CD4-positive, CD25-positive, alpha-beta regulatory T cell (primary cell): ENCODE measurements at regions not wholly inside any gene's neighbourhood (a gene's known extent, or its start where the extent isn't known, plus 50 kb on each side); places are given as distances from the start of the nearest gene placed in this dataset.

Experiments used
- ATAC-seq, 2 donors: fragments of 150-1000 bp; cut with Tn5 transposase; one replicate each; pipeline ENCODE4 v1.10.0; 2021; ENCODE audit warnings: low read depth in 2 of 2, moderate number of reproducible peaks in 2 of 2, moderate library complexity in 1 of 2
- DNase-seq, 3 donors: peaks; one replicate each; pipeline versions ENCODE4 v3.0.0 to v3.0.0-alpha.2; 2012 to 2022; ENCODE audit warnings: mixed read lengths in 1 of 3
- H3K27ac ChIP-seq: one replicate; pipeline ENCODE4 v1.7.0; 2013; ENCODE audit warnings: mild to moderate bottlenecking, low read length; ENCODE audit not compliant: insufficient read depth, poor library complexity, severe bottlenecking
- H3K27me3 ChIP-seq: one replicate; pipeline ENCODE4 v1.7.0; 2013; ENCODE audit warnings: low read length; ENCODE audit not compliant: control insufficient read depth, insufficient read depth
- H3K36me3 ChIP-seq: one replicate; pipeline ENCODE4 v1.7.0; 2013; ENCODE audit warnings: mild to moderate bottlenecking, low read length, moderate library complexity; ENCODE audit not compliant: control insufficient read depth, insufficient read depth
- H3K4me1 ChIP-seq: 2 replicates; pipeline ENCODE4 v1.7.0; 2013; ENCODE audit warnings: mild to moderate bottlenecking, low read length; ENCODE audit not compliant: insufficient read depth, control insufficient read depth, poor library complexity, severe bottlenecking
- H3K4me3 ChIP-seq: one replicate; pipeline ENCODE4 v1.7.0; 2013; ENCODE audit warnings: low read depth, mild to moderate bottlenecking, low read length, moderate library complexity
- H3K9me3 ChIP-seq, 2 experiments: 1 replicate in 1 of 2; 2 replicates in 1 of 2; pipeline ENCODE4 v1.7.0; 2013; ENCODE audit warnings: low read length in 2 of 2, mild to moderate bottlenecking in 1 of 2, moderate library complexity in 1 of 2; ENCODE audit not compliant: control insufficient read depth in 2 of 2
- H3K27ac Mint-ChIP-seq, 3 donors: one replicate each; pipeline ENCODE4 v1.8.0; 2020 to 2022; ENCODE audit warnings: mild to moderate bottlenecking in 3 of 3, mixed read lengths in 3 of 3, moderate library complexity in 2 of 3
- H3K27me3 Mint-ChIP-seq: one replicate; pipeline ENCODE4 v1.8.0; 2022; ENCODE audit warnings: mild to moderate bottlenecking, mixed read lengths
- H3K36me3 Mint-ChIP-seq: one replicate; pipeline ENCODE4 v1.8.0; 2020; ENCODE audit warnings: mixed read lengths
- H3K4me1 Mint-ChIP-seq, 4 donors: one replicate each; pipeline ENCODE4 v1.8.0; 2020 to 2022; ENCODE audit warnings: mixed read lengths in 4 of 4, mild to moderate bottlenecking in 1 of 4
- H3K4me3 Mint-ChIP-seq, 4 donors: one replicate each; pipeline ENCODE4 v1.8.0; 2020 to 2022; ENCODE audit warnings: mild to moderate bottlenecking in 4 of 4, mixed read lengths in 4 of 4, moderate library complexity in 3 of 4
- H3K9me3 Mint-ChIP-seq, 7 donors: one replicate each; pipeline ENCODE4 v1.8.0; 2020 to 2022; ENCODE audit warnings: mixed read lengths in 7 of 7, mild to moderate bottlenecking in 3 of 7, moderate library complexity in 2 of 7

- no peak overlapping the region for H3K27ac ChIP-seq
- H3K9me3 ChIP-seq: no peaks in the 10 kb centered on the region
- no peaks in the 10 kb centered on the region for H3K27me3 Mint-ChIP-seq
- no peak for DNase-seq
- no peaks in the 10 kb centered on the region for H3K4me1 ChIP-seq
- peaks cover 0 to 5% (median 0%) of the 10 kb centered on the region in 7 donors for H3K9me3 Mint-ChIP-seq
- H3K4me1 Mint-ChIP-seq: no peaks in the 10 kb centered on the region
- no peak overlapping the region for H3K4me3 ChIP-seq
- H3K36me3 ChIP-seq: no peaks in the 10 kb centered on the region
- ATAC-seq: no peak
- H3K27ac Mint-ChIP-seq: no peak overlapping the region
- H3K4me3 Mint-ChIP-seq: no peak overlapping the region
- H3K27me3 ChIP-seq: no peaks in the 10 kb centered on the region
- no peaks in the 10 kb centered on the region for H3K36me3 Mint-ChIP-seq
Measured at GRCh38 chr4:36775544-36775943, 469.0 kb upstream of the NWD2 start.

DNA sequence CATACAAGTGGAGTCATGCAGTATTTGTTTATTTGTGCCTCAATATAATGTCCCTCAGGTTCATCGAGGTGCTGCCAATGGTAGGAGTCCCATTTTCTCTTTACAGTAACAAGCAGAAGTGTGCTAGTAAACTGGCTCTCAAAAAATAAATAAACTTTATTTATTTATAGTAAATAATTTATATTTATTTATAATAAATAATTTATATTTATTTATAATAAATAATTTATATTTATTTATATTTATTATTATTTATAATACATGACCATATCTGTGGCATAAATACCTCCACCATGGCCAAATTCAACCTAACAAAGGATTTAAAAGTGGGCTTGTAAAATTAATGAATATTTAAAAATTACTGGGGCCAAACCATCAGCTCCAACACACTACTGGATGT lies 464.9 kb upstream of the NWD2 start:
- H3K27ac ChIP-seq: no peak overlapping the region
- no peak overlapping the region for H3K4me3 Mint-ChIP-seq
- H3K27me3 ChIP-seq: no peaks in the 10 kb centered on the region
- ATAC-seq (no peak), DNase-seq (no peak)
- no peaks in the 10 kb centered on the region for H3K9me3 ChIP-seq
- no peaks in the 10 kb centered on the region for H3K36me3 ChIP-seq
- H3K27me3 Mint-ChIP-seq: no peaks in the 10 kb centered on the region
- no peak overlapping the region for H3K4me3 ChIP-seq
- H3K27ac Mint-ChIP-seq: no peak overlapping the region
- H3K4me1 ChIP-seq: no peaks in the 10 kb centered on the region
- H3K4me1 Mint-ChIP-seq: no peaks in the 10 kb centered on the region
- H3K36me3 Mint-ChIP-seq: no peaks in the 10 kb centered on the region
- peaks cover 0 to 5% (median 0%) of the 10 kb centered on the region in 7 donors for H3K9me3 Mint-ChIP-seq

DNA sequence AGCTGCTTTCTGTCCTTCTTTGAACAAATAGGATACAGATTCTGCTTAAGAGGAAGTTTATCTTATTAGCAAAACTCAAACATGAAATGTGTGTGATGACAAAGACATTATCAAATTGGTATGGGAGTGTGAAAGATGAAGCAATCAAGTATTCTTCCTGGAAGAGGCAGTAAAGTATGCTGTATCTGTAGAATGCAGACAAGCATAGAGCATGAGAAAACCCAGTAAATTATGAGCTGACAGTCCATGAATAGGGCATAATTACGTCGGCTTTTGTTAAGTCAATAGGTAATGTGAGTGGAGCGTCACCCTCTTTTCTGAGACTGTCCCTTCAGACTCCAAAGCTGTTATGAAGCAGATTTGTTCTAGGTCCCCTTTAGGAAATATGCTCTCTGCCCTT lies 458.6 kb upstream of the NWD2 start:
- Histone ChIP-seq H3K27me3 (no peaks in the 10 kb centered on the region), H3K9me3 (no peaks in the 10 kb centered on the region), H3K27ac (no peak overlapping the region), H3K4me3 (no peak overlapping the region), H3K36me3 (no peaks in the 10 kb centered on the region), H3K4me1 (no peaks in the 10 kb centered on the region)
- no peaks in the 10 kb centered on the region for H3K4me1 Mint-ChIP-seq
- H3K27ac Mint-ChIP-seq: no peak overlapping the region
- DNase-seq: no peak
- H3K4me3 Mint-ChIP-seq: no peak overlapping the region
- H3K27me3 Mint-ChIP-seq: peaks cover 4% of the 10 kb centered on the region
- no peak for ATAC-seq
- no peaks in the 10 kb centered on the region for H3K36me3 Mint-ChIP-seq
- H3K9me3 Mint-ChIP-seq: no peaks in the 10 kb centered on the region

DNA sequence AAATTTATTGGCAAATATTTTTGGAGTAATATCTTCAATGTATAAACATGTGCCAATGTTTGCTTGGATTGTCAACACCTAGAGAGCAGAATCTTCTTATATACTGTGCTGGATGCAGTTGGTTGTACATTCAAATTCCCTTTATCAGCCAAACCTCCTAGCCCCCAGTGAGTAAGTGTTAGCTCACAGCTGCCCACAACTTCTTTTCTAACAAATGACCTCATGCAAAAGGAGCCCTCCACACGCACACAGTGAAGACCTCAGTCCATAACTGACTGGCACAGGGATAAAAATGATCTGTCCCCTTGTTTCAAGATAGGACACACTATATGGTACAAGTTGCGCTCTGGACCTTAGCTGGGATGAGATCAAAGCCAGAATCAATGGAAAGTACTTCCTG lies 458.0 kb upstream of the NWD2 start:
- Mint-ChIP-seq H3K27ac (no peak overlapping the region), H3K27me3 (peaks cover 4% of the 10 kb centered on the region), H3K4me3 (no peak overlapping the region), H3K36me3 (no peaks in the 10 kb centered on the region), H3K4me1 (no peaks in the 10 kb centered on the region), H3K9me3 (peaks cover 0 to under 1% (median 0%) of the 10 kb centered on the region in 7 donors)
- Histone ChIP-seq H3K4me1 (no peaks in the 10 kb centered on the region), H3K4me3 (no peak overlapping the region), H3K27me3 (no peaks in the 10 kb centered on the region), H3K27ac (no peak overlapping the region), H3K36me3 (no peaks in the 10 kb centered on the region), H3K9me3 (no peaks in the 10 kb centered on the region)
- DNase-seq (no peak), ATAC-seq (no peak)

GRCh38 chr4:36794716-36795115 lies 449.8 kb upstream of the NWD2 start:
- ATAC-seq (no peak), DNase-seq (no peak)
- Mint-ChIP-seq H3K36me3 (no peaks in the 10 kb centered on the region), H3K4me1 (no peaks in the 10 kb centered on the region), H3K9me3 (peaks cover 0 to 7% (median 1%) of the 10 kb centered on the region in 7 donors), H3K27ac (no peak overlapping the region), H3K4me3 (no peak overlapping the region), H3K27me3 (no peaks in the 10 kb centered on the region)
- Histone ChIP-seq H3K4me1 (no peaks in the 10 kb centered on the region), H3K4me3 (no peak overlapping the region), H3K27me3 (no peaks in the 10 kb centered on the region), H3K9me3 (no peaks in the 10 kb centered on the region), H3K27ac (no peak overlapping the region), H3K36me3 (no peaks in the 10 kb centered on the region)

GRCh38 chr4:36812149-36812548 lies 432.4 kb upstream of the NWD2 start:
- no peaks in the 10 kb centered on the region for H3K36me3 ChIP-seq
- H3K4me1 Mint-ChIP-seq: no peaks in the 10 kb centered on the region
- no peaks in the 10 kb centered on the region for H3K36me3 Mint-ChIP-seq
- H3K27ac ChIP-seq: no peak overlapping the region
- H3K4me3 Mint-ChIP-seq: no peak overlapping the region
- H3K4me3 ChIP-seq: no peak overlapping the region
- ATAC-seq: no peak
- no peak for DNase-seq
- peaks cover 0 to 5% (median 0%) of the 10 kb centered on the region in 7 donors for H3K9me3 Mint-ChIP-seq
- no peaks in the 10 kb centered on the region for H3K9me3 ChIP-seq
- no peaks in the 10 kb centered on the region for H3K4me1 ChIP-seq
- H3K27ac Mint-ChIP-seq: no peak overlapping the region
- no peaks in the 10 kb centered on the region for H3K27me3 Mint-ChIP-seq
- no peaks in the 10 kb centered on the region for H3K27me3 ChIP-seq

DNA sequence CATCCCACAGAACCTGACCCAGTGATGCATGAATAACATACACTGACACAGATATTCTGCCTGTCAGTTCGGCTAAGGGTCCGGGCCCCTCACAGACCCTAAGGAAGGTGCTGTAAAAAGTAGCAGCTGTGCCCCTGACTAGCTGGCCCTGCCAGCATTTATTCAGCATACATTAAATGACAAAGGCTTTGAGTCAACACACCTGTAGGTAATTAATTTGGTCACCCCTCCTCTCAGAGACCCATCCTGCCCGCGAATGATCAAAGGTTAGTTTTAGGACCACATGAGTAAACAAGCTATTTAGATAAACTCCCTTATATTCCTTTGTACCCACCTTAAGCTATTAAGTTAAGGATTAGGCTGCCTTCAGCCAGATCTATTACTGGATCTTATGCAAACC lies 429.0 kb upstream of the NWD2 start:
- no peak overlapping the region for H3K4me3 Mint-ChIP-seq
- no peaks in the 10 kb centered on the region for H3K27me3 ChIP-seq
- H3K27ac Mint-ChIP-seq: no peak overlapping the region
- peaks cover 0 to 6% (median 3%) of the 10 kb centered on the region in 7 donors for H3K9me3 Mint-ChIP-seq
- H3K4me1 ChIP-seq: no peaks in the 10 kb centered on the region
- DNase-seq (no peak), ATAC-seq (no peak)
- no peaks in the 10 kb centered on the region for H3K36me3 Mint-ChIP-seq
- no peaks in the 10 kb centered on the region for H3K36me3 ChIP-seq
- H3K4me1 Mint-ChIP-seq: no peaks in the 10 kb centered on the region
- no peak overlapping the region for H3K4me3 ChIP-seq
- no peak overlapping the region for H3K27ac ChIP-seq
- no peaks in the 10 kb centered on the region for H3K27me3 Mint-ChIP-seq
- H3K9me3 ChIP-seq: no peaks in the 10 kb centered on the region

DNA sequence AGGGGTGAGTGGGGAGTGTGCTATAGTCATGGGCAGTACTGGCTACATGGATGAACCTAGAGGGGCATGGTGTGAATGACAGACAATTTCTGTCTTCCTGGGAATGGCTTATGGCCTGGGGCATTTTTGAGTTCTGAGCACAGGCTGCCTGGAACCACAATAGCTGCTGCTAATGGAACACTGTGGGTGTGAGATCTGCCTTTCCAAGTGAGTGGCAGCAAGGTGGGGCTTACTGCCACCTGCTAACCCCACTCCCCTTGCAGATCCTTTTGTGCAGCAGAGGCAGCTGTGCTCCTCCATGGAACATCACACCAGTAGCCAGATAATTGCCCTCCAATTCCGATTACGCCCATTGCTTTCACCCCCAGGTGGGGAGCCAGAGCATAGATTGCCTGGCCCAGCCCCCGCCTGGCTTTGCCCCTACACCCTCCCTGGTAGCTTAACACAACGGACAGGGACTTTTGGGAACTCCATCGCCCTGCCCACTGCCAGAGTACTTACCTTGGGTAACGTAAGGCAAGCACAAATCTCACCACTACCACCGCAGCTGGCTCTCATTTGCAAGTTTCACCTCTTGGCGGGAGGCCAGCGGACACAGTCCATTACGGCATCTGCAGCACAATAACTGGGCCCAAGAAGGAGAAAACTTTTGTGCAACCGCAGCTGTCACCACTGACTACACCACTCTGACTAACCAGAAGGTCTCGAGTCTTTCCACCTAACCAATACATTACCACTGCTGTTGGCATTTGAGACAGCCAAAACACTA lies 421.2 kb upstream of the NWD2 start:
- H3K36me3 Mint-ChIP-seq: no peaks in the 10 kb centered on the region
- H3K4me3 ChIP-seq: no peak overlapping the region
- H3K27me3 ChIP-seq: no peaks in the 10 kb centered on the region
- H3K36me3 ChIP-seq: no peaks in the 10 kb centered on the region
- no peak overlapping the region for H3K27ac ChIP-seq
- no peaks in the 10 kb centered on the region for H3K4me1 Mint-ChIP-seq
- H3K27me3 Mint-ChIP-seq: peaks cover 4% of the 10 kb centered on the region
- no peak overlapping the region for H3K27ac Mint-ChIP-seq
- peaks cover 0 to 14% (median 2%) of the 10 kb centered on the region in 7 donors for H3K9me3 Mint-ChIP-seq
- no peaks in the 10 kb centered on the region for H3K9me3 ChIP-seq
- H3K4me3 Mint-ChIP-seq: no peak overlapping the region
- DNase-seq: no peak
- ATAC-seq: no peak
- H3K4me1 ChIP-seq: no peaks in the 10 kb centered on the region
